ENCODE measurements at regions not wholly inside any gene's neighbourhood (a gene's known extent, or its start where the extent isn't known, plus 50 kb on each side); places are given as distances from the start of the nearest gene placed in this dataset.

GRCh38 chr2:177117755-177118154, 94.8 kb upstream of the HNRNPA3 start:
- no peak for TF ChIP-seq FOXA1 (IDR thresholded peaks at IDR 0.05)
- TF ChIP-seq FOXM1 (IDR thresholded peaks at IDR 0.05; ENCODE audit: borderline replicate concordance): no peak
- TF ChIP-seq SP1 (IDR thresholded peaks at IDR 0.05): no peak
- no peak for TF ChIP-seq BHLHE40 (IDR thresholded peaks at IDR 0.05; ENCODE audit: borderline replicate concordance)
- no peak for TF ChIP-seq L3MBTL2 (conservative IDR thresholded peaks at IDR 0.05)
- TF ChIP-seq ZNF384 (IDR thresholded peaks at IDR 0.05): no peak
- no peak for TF ChIP-seq ELF4 (IDR thresholded peaks at IDR 0.05)
- TF ChIP-seq NFRKB (IDR thresholded peaks at IDR 0.05): no peak
- no peak for TF ChIP-seq SUZ12 (IDR thresholded peaks at IDR 0.05)
- no peak for TF ChIP-seq CTBP1 (IDR thresholded peaks at IDR 0.05; ENCODE audit: borderline replicate concordance)
- TF ChIP-seq HDGF (IDR thresholded peaks at IDR 0.05; ENCODE audit: borderline replicate concordance): no peak
- no peak for TF ChIP-seq PKNOX1 (IDR thresholded peaks at IDR 0.05)
- no peak for TF ChIP-seq ARNT (IDR thresholded peaks at IDR 0.05)

Data from HEK293T (cell line).